Motor neuron (in vitro differentiated cells): ENCODE measurements at regions not wholly inside any gene's neighbourhood (a gene's known extent, or its start where the extent isn't known, plus 50 kb on each side); places are given as distances from the start of the nearest gene placed in this dataset.

ENCODE experiments used
- ATAC-seq, 8 experiments: fragments of 200-7000 bp; cut with Tn5 transposase; replicated peaks in 6 of 8; 2 replicates each; pipeline ENCODE4 v1.8.0; 2021; ENCODE audit warnings: mild to moderate bottlenecking in 8 of 8, moderate library complexity in 8 of 8
- H3K27ac ChIP-seq, 2 donors: fragments of 250-450 bp; sonication (Bioruptor Pico); 2 replicates each; pipeline ENCODE4 v1.9.0; 2021; ENCODE audit warnings: antibody characterized with exemption in 2 of 2, mild to moderate bottlenecking in 2 of 2, moderate library complexity in 1 of 2
- H3K4me1 ChIP-seq, 2 donors: fragments of 250-450 bp; sonication (Bioruptor Pico); replicated peaks in 1 of 2; 2 replicates each; pipeline ENCODE4 v1.6.1; 2021; ENCODE audit warnings: antibody characterized with exemption in 2 of 2, mild to moderate bottlenecking in 2 of 2, moderate library complexity in 1 of 2
- H3K4me3 ChIP-seq, 5 donors: fragments of 250-450 bp; sonication (Bioruptor Pico); 2 replicates each; pipeline ENCODE4 v1.9.0; 2021; ENCODE audit warnings: antibody characterized with exemption in 5 of 5, mild to moderate bottlenecking in 5 of 5, moderate library complexity in 4 of 5
- WGBS, 10 experiments: fragments of 450-650 bp; shearing (Covaris generic); methylation state at CpG; one replicate each; pipeline ENCODE4 v1.0.0; 2022; 5-methylcytosine and 5-hydroxymethylcytosine counted together
- in situ Hi-C, 9 experiments: fragments of 400-800 bp; cut with MboI; loops; one replicate each; pipeline ENCODE4 v1.15.0; 2021; ENCODE audit warnings: low sequenced_read_pairs in 9 of 9, low pct_unique_long_range_greater_than_20kb in 2 of 9; ENCODE audit not compliant: unreplicated experiment in 9 of 9

- peak in 5 of 8 experiments; percentile 78 to 87 (median 79) for ATAC-seq
- in situ Hi-C loops: no loop called here
These were observed 357.3 kb downstream of the HRH4 start for GRCh38 chr18:24817587-24818371.

DNA sequence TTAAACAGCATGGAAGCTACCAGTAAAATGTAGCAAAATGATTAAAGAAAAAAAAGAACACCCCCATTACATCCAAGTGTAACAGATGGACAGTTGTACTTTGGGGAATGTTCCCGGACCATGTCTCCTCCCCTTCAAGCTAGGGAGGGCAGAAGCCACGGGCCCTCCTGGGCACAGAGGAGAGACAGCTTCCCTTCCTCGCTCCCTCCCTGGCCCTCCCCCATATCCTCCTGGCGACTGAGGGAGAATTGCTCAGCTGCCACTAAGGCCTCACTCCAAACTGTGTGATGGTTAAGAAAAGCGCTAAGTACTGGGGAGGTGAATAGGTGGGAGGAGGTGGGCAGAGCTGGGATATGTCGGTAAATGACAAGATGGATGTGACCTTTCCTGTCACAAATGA is 358.0 kb downstream of the HRH4 start:
- WGBS, 10 experiments: 0 to 67% (median 25%) methylated on average over 1 to 5 of the region's 6 CpGs; no CpG with 5 or more reads in 4 of the 10 experiments
- peak overlapping the region in 1 of 2 donors; percentile 7 for H3K27ac ChIP-seq
- ATAC-seq: peak in 5 of 8 experiments; percentile 44 to 71 (median 68)
- peaks cover 20 to 22% of the 10 kb centered on the region in 2 donors for H3K4me1 ChIP-seq
- no peak overlapping the region for H3K4me3 ChIP-seq
- in situ Hi-C loops: no loop called here

More at GRCh38 chr18:24817587-24818371, 357.3 kb downstream of the HRH4 start:
- H3K4me1 ChIP-seq: peaks cover 20 to 22% of the 10 kb centered on the region in 2 donors
- H3K4me3 ChIP-seq: no peak overlapping the region
- WGBS, 10 experiments: 8 to 92% (median 27%) methylated on average over 2 to 8 of the region's 9 CpGs; no CpG with 5 or more reads in 1 of the 10 experiments
- H3K27ac ChIP-seq: peak overlapping the region; percentile 43 to 47

- WGBS, 10 experiments: 54 to 100% (median 87%) methylated on average over 2 to 5 of the region's 7 CpGs; no CpG with 5 or more reads in 1 of the 10 experiments
- in situ Hi-C loops: no loop called here
- no peak overlapping the region for H3K27ac ChIP-seq
- no peak overlapping the region for H3K4me3 ChIP-seq
- peaks cover 20 to 22% of the 10 kb centered on the region in 2 donors for H3K4me1 ChIP-seq
- ATAC-seq: no peak
These were observed 358.9 kb downstream of the HRH4 start for GRCh38 chr18:24819141-24819890.

DNA sequence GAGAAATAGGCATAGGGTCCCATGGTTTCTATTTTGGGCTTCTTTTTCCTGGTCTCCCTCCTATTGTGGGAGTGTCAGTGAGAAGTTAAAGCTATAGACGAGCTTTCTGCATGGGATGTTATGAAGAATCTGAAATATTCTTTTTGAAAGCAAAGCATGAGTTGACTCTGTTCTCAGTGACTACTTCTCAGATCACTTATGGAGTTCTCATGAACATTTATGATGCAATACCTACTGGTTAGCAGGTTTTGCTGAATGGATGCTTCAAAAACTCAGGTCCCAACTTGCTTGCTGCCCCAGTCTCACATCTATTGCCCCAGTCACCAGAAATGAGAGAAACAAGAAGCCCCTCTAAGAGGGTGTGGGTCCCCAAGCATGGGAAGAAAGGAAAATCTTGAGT is 365.0 kb downstream of the HRH4 start:
- H3K4me1 ChIP-seq: peaks cover 0 to 6% of the 10 kb centered on the region in 2 donors
- no peak overlapping the region for H3K27ac ChIP-seq
- no peak for ATAC-seq
- in situ Hi-C loops: no loop called here
- no peak overlapping the region for H3K4me3 ChIP-seq
- WGBS, 10 experiments: 67 to 100% (median 80%) methylated on average over 1 of the region's 1 CpG; no CpG with 5 or more reads in 7 of the 10 experiments

- 25 to 100% (median 44%) methylated on average over 1 to 2 of the region's 2 CpGs; no CpG with 5 or more reads in 2 of the 10 experiments for whole genome bisulfite sequencing, 10 experiments
- in situ Hi-C loops: no loop called here
- Histone ChIP-seq H3K4me1 (peaks cover 3 to 11% of the 10 kb centered on the region in 2 donors), H3K4me3 (no peak overlapping the region), H3K27ac (no peak overlapping the region)
- no peak for ATAC-seq
These were observed 366.2 kb downstream of the HRH4 start for GRCh38 chr18:24826605-24827004.

DNA sequence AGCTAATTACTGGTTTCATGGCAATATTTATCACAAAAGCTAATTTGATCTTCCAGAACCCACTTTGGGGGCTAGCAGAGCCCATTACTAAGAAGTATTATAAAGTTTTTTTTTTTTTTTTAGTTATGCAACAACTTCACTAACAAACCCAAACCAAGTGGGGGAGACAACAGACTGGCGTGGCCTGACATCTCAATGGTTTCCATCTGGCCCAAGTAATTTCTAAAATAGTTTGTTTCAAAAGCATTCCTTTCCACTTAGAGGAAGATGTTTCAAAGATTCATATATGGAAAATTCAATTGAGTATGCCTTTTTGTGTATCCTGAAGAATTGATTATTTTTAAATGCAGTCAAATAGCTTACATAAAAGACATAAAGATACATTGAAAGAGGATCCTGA is 367.1 kb downstream of the HRH4 start:
- Histone ChIP-seq H3K27ac (no peak overlapping the region), H3K4me1 (peaks cover 11 to 15% of the 10 kb centered on the region in 2 donors), H3K4me3 (no peak overlapping the region)
- WGBS, 10 experiments: 17 to 100% (median 79%) methylated on average over 1 of the region's 1 CpG; no CpG with 5 or more reads in 2 of the 10 experiments
- in situ Hi-C loops: no loop called here
- ATAC-seq: no peak

- 57 to 95% (median 90%) methylated on average over 3 to 6 of the region's 6 CpGs; no CpG with 5 or more reads in 4 of the 10 experiments for WGBS, 10 experiments
- no peak overlapping the region for H3K4me3 ChIP-seq
- ATAC-seq: no peak
- in situ Hi-C loops: no loop called here
- H3K27ac ChIP-seq: no peak overlapping the region
- H3K4me1 ChIP-seq: peaks cover 15 to 18% of the 10 kb centered on the region in 2 donors
These were observed 370.6 kb downstream of the HRH4 start for GRCh38 chr18:24831081-24831480.

- in situ Hi-C loops: no loop called here
- 0 to 69% (median 45%) methylated on average over 1 to 8 of the region's 11 CpGs; no CpG with 5 or more reads in 1 of the 10 experiments for WGBS, 10 experiments
- Histone ChIP-seq H3K4me1 (peaks cover 15 to 18% of the 10 kb centered on the region in 2 donors), H3K27ac (no peak overlapping the region), H3K4me3 (no peak overlapping the region)
- ATAC-seq: peak in 4 of 8 experiments; percentile 28 to 65 (median 64)
These were observed 371.6 kb downstream of the HRH4 start for GRCh38 chr18:24831871-24832665.

DNA sequence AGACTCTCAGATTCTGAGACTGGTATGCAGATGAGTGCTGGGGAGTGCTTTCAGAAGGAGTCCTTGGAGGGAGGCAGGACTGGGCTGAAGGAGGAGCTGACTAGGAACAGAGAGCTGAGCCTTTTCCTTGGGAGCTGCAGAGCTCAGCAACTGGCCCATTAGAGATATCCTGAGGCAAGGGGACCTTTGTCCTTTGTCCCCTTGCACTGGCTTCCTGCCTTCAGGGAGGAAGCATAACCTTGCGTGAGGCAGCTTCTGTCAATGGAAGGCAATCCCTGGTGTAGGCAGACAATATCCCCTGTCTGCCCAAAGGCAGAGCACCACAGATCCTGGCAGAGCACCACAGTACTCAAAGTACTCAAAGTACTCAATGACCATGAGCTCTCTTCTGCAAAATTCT is 375.3 kb downstream of the HRH4 start:
- in situ Hi-C loops: no loop called here
- H3K4me1 ChIP-seq: peaks cover 13 to 15% of the 10 kb centered on the region in 2 donors
- H3K27ac ChIP-seq: no peak overlapping the region
- ATAC-seq: no peak
- H3K4me3 ChIP-seq: no peak overlapping the region
- WGBS, 10 experiments: 50 to 100% (median 100%) methylated on average over 1 of the region's 1 CpG; no CpG with 5 or more reads in 4 of the 10 experiments

DNA sequence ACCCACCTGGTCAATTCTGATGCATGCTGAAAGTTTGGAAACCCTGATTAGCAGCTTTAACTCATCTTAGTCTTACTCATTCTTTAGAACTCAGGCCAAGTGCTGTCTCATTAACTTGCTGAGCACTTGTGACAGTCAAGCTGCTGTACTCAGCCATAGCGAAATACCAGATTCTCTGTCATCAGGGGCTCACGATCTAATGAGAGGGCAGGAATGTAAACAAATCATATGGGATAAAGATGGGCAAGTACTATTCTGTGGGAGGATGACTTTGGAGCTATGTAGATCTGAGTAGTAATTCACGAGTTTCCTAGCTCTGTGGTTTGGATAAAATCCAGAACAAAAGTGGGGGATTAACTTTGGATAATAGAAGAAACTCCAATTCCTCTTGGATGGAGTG is 376.6 kb downstream of the HRH4 start:
- H3K27ac ChIP-seq: no peak overlapping the region
- peak in 3 of 8 experiments; percentile 16 to 66 (median 51) for ATAC-seq
- in situ Hi-C loops: no loop called here
- H3K4me1 ChIP-seq: peaks cover 8 to 10% of the 10 kb centered on the region in 2 donors
- 0 to 79% (median 60%) methylated on average over 1 to 3 of the region's 3 CpGs for WGBS, 10 experiments
- H3K4me3 ChIP-seq: no peak overlapping the region

DNA sequence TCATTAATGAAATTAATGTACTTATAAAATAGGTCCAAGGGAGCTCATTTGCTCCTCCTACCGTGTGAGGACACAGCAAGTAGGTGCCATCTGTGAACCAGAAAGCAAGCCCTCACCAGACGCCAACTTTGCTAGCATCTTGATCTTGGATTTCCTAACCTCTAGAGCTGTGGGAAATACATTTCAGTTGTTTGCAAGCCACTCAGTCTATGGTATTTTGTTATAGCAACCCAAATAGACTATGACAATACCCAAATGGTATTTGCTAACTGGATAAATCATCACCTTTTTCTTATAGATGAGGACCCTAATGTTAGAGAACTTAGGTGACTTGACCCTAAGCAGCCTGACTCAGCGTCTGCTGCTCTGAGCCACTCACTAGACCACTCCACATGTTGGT is 379.6 kb downstream of the HRH4 start:
- no peak for ATAC-seq
- in situ Hi-C loops: no loop called here
- no peak overlapping the region for H3K27ac ChIP-seq
- no peak overlapping the region for H3K4me3 ChIP-seq
- 30 to 100% (median 85%) methylated on average over 1 to 2 of the region's 3 CpGs; no CpG with 5 or more reads in 4 of the 10 experiments for WGBS, 10 experiments
- H3K4me1 ChIP-seq: peaks cover 0 to 6% of the 10 kb centered on the region in 2 donors

DNA sequence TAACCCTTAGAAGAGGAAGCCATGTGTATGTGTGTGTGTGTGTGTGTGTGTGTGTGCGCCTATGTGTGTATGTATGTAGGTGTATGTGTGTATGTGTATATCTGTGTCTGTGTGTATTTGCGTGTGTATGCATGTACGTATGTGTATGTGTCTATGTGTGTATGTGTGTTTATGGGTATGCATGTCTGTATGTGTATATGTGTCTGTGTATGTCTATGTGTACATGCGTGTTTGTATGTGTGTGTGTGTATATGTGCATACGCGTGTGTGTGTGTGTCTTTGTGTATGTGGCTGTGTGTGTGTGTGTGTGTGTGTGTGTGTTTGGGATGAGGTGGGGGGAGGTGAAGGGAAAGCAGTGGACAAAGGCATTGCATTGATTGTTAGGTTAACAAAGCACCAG is 380.2 kb downstream of the HRH4 start:
- ATAC-seq: no peak
- in situ Hi-C loops: no loop called here
- no peak overlapping the region for H3K4me3 ChIP-seq
- peaks cover 0 to 6% of the 10 kb centered on the region in 2 donors for H3K4me1 ChIP-seq
- H3K27ac ChIP-seq: no peak overlapping the region
- WGBS, 10 experiments: 60 to 100% (median 77%) methylated on average over 1 to 6 of the region's 6 CpGs; no CpG with 5 or more reads in 4 of the 10 experiments
